ENCODE measurements at regions not wholly inside any gene's neighbourhood (a gene's known extent, or its start where the extent isn't known, plus 50 kb on each side); places are given as distances from the start of the nearest gene placed in this dataset.

GRCh38 chr1:191043066-191043465 is 565.4 kb upstream of the BRINP3 start:
- TF ChIP-seq, protein P1, sequence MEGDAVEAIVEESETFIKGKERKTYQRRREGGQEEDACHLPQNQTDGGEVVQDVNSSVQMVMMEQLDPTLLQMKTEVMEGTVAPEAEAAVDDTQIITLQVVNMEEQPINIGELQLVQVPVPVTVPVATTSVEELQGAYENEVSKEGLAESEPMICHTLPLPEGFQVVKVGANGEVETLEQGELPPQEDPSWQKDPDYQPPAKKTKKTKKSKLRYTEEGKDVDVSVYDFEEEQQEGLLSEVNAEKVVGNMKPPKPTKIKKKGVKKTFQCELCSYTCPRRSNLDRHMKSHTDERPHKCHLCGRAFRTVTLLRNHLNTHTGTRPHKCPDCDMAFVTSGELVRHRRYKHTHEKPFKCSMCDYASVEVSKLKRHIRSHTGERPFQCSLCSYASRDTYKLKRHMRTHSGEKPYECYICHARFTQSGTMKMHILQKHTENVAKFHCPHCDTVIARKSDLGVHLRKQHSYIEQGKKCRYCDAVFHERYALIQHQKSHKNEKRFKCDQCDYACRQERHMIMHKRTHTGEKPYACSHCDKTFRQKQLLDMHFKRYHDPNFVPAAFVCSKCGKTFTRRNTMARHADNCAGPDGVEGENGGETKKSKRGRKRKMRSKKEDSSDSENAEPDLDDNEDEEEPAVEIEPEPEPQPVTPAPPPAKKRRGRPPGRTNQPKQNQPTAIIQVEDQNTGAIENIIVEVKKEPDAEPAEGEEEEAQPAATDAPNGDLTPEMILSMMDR (IDR thresholded peaks at IDR 0.05; ENCODE audit: poor library complexity) = no peak
- no peak for TF ChIP-seq EZH2 (IDR thresholded peaks at IDR 0.05; ENCODE audit: borderline replicate concordance)
